ENCODE measurements at regions not wholly inside any gene's neighbourhood (a gene's known extent, or its start where the extent isn't known, plus 50 kb on each side); places are given as distances from the start of the nearest gene placed in this dataset.

DNA sequence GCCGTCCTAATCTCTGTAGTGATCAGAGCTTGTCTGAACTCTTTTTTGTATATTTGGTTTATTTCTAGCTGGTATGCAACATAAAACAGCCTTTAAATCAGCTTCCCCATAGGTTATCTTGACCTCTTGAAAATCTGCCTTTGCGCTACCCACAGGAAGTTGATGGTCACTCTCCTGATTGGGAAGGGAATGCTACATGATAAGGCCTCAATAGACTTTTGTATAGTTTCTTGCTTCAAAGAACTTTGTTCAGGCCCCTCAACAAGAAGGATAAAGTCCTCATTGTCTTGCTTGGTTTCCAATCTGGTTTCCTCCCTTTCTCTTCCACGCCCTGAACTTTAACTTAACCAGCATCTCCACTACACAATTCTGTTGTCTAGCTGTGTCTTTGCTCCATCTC lies 95.4 kb upstream of the TENT5A start:
- no peak overlapping the region for H4K91ac ChIP-seq (replicated peaks; ENCODE audit: insufficient read length, low read length)
- no peaks in the 10 kb centered on the region for H3K27me3 ChIP-seq (replicated peaks in 1 of 4; ENCODE audit: control insufficient read depth in 3 of 4, extremely low read depth in 1 of 4, insufficient read depth in 3 of 4, low read length in 3 of 4)
- no peak overlapping the region for H2BK20ac ChIP-seq (ENCODE audit: low read length)
- H2BK12ac ChIP-seq (ENCODE audit: low read depth, low read length): no peak overlapping the region
- WGBS, 2 experiments (ENCODE audit: extremely low coverage in 1 of 2, insufficient coverage in 1 of 2, insufficient read length in 1 of 2, insufficient replicate concordance in 2 of 2, low coverage in 1 of 2, low lambda C conversion rate in 2 of 2, missing lambda C conversion rate in 1 of 2): 91% methylated on average over 3 of the region's 3 CpGs; no CpG with 5 or more reads in 1 of the 2 experiments
- H2BK120ac ChIP-seq (replicated peaks; ENCODE audit: low read depth, low read length): no peak overlapping the region
- no peak overlapping the region for H3K18ac ChIP-seq (ENCODE audit: extremely low read depth, low read length)
- no peak overlapping the region for H4K5ac ChIP-seq (ENCODE audit: insufficient read length, low read depth, low read length)
- DNase-seq (ENCODE audit: low read depth in 1 of 2, low spot score in 2 of 2): no peak
- H3K9me3 ChIP-seq (ENCODE audit: insufficient read depth in 2 of 2, low read depth in 1 of 2, low read length in 1 of 2): no peaks in the 10 kb centered on the region
- H3K4ac ChIP-seq (replicated peaks; ENCODE audit: insufficient read length, low read depth, low read length): no peak overlapping the region
- no peak overlapping the region for H3K4me3 ChIP-seq (ENCODE audit: extremely low read depth in 1 of 4, insufficient read depth in 2 of 4, low read depth in 3 of 4, low read length in 4 of 4)
- H3K4me1 ChIP-seq (replicated peaks in 1 of 4; ENCODE audit: control insufficient read depth in 3 of 4, insufficient read depth in 4 of 4, low read length in 3 of 4): no peaks in the 10 kb centered on the region
- no peaks in the 10 kb centered on the region for H4K20me1 ChIP-seq (replicated peaks in 1 of 2; ENCODE audit: control insufficient read depth in 1 of 2, insufficient read depth in 2 of 2, low read length in 2 of 2)
- no peak overlapping the region for H3K27ac ChIP-seq (ENCODE audit: low read depth, low read length)
- no peak for FAIRE-seq
- no peak overlapping the region for H2AK5ac ChIP-seq (ENCODE audit: low read depth, low read length)
- no peak overlapping the region for H3K14ac ChIP-seq (ENCODE audit: insufficient read length)
- ChIA-PET CTCF (ENCODE audit: partially characterized antibody) (interaction anchor here (0.9 kb wide), 1 partner anchor 21 kb away, joined by 4 read pairs; no protein-coding TSS in a partner anchor), POLR2A (ENCODE audit: partially characterized antibody) (no interaction called here)
- H3K56ac ChIP-seq (replicated peaks; ENCODE audit: insufficient read length, low read depth, low read length): no peak overlapping the region
- no peak overlapping the region for H2AFZ ChIP-seq (ENCODE audit: low read length)
- H3K36me3 ChIP-seq (ENCODE audit: control insufficient read depth in 2 of 4, insufficient read depth in 4 of 4, low read length in 3 of 4): no peaks in the 10 kb centered on the region
- no peaks in the 10 kb centered on the region for H3K79me2 ChIP-seq (ENCODE audit: control insufficient read depth in 1 of 2, insufficient read depth in 2 of 2, low read length in 2 of 2)
- no peak overlapping the region for H2BK15ac ChIP-seq (ENCODE audit: low read length)
- H3K79me1 ChIP-seq (ENCODE audit: low read depth, low read length): no peaks in the 10 kb centered on the region
- no peaks in the 10 kb centered on the region; the same call in 1 of the 2 replicates for H3K23me2 ChIP-seq (ENCODE audit: low read depth, low read length)
- no peak overlapping the region for H3K4me2 ChIP-seq (ENCODE audit: insufficient read depth in 1 of 2, low read depth in 2 of 2, low read length in 2 of 2)
- no peak overlapping the region for H3K23ac ChIP-seq (ENCODE audit: insufficient read length)
- no peak overlapping the region for H4K8ac ChIP-seq (ENCODE audit: extremely low read depth, insufficient read depth, low read length)
- no peak overlapping the region for H3K9ac ChIP-seq (replicated peaks in 1 of 4; ENCODE audit: extremely low read depth in 1 of 4, low read depth in 3 of 4, low read length in 3 of 4)
- no peak overlapping the region for H2BK5ac ChIP-seq (ENCODE audit: low read depth, low read length)
- TF ChIP-seq CBX5 (IDR thresholded peaks at IDR 0.05; ENCODE audit: low read depth, low read length) (no peak), TBP (IDR thresholded peaks at IDR 0.05; ENCODE audit: low read depth, low read length) (no peak), SP2 (IDR thresholded peaks at IDR 0.05; ENCODE audit: low read length) (no peak), RFX5 (IDR thresholded peaks at IDR 0.05; ENCODE audit: borderline replicate concordance, low read depth, low read length) (no peak), EP300 (IDR thresholded peaks at IDR 0.05; ENCODE audit: borderline replicate concordance in 1 of 2, low read depth in 2 of 2, low read length in 2 of 2) (no peak), MAFK (IDR thresholded peaks at IDR 0.05; ENCODE audit: low read depth, low read length) (no peak), PHF8 (conservative IDR thresholded peaks at IDR 0.05; ENCODE audit: low read depth, low read length) (no peak), HDAC2 (IDR thresholded peaks at IDR 0.05; ENCODE audit: borderline replicate concordance in 1 of 2, low read depth in 2 of 2, low read length in 2 of 2) (no peak), KDM4A (IDR thresholded peaks at IDR 0.05; ENCODE audit: low read depth, low read length, severe bottlenecking) (no peak), GABPA (IDR thresholded peaks at IDR 0.05; ENCODE audit: borderline replicate concordance, insufficient read depth, low read length) (no peak), BRCA1 (IDR thresholded peaks at IDR 0.05; ENCODE audit: low read depth, low read length) (no peak), TAF1 (IDR thresholded peaks at IDR 0.05; ENCODE audit: low read depth, low read length) (no peak), RBBP5 (IDR thresholded peaks at IDR 0.05; ENCODE audit: borderline replicate concordance, low read depth, low read length) (no peak)

All from H1 (cell line).